ENCODE measurements at regions not wholly inside any gene's neighbourhood (a gene's known extent, or its start where the extent isn't known, plus 50 kb on each side); places are given as distances from the start of the nearest gene placed in this dataset.

DNA sequence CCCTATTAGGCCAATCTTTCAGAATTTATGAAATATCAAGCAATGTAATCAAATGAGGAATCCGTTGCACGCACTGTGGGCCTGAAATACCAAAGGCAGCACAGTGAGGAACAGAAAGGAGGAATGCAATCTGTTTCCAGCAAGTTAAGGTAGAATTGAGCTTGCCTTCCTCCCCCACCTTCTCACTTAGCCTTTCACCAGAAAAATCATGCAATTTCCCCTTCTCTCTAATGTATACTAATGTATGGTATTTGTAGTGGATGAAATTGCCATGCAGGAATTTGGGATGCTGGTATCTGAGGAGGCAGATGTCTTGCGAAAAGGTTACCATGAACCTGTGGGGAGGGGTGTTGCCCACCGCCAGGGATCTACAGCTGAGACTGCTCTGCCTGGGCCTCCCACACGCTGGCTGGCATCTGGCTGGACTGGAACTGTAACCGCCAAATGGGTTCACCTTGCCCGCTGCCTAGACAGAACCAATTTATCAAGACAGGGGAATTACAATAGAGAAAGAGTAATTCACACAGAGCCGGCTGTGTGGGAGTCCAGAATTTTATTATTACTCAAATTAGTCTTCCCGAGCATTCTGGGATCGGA, 222.4 kb upstream of the MYLIP start:
- Histone ChIP-seq H3K36me3 (ENCODE audit: control insufficient read depth, low read length) (no peaks in the 10 kb centered on the region), H4K20me1 (ENCODE audit: control insufficient read depth, insufficient read depth, low read depth, low read length) (no peaks in the 10 kb centered on the region), H3K27me3 (ENCODE audit: control insufficient read depth, low read length) (no peaks in the 10 kb centered on the region), H3F3A (ENCODE audit: control insufficient read depth, insufficient read depth) (peaks cover 3% of the 10 kb centered on the region; the same call in 1 of the 2 replicates), H3K4me1 (ENCODE audit: control insufficient read depth, low read length) (peaks cover 69% of the 10 kb centered on the region), H3K9me3 (ENCODE audit: control insufficient read depth, insufficient read depth, low read length) (no peaks in the 10 kb centered on the region), H3K79me2 (ENCODE audit: control insufficient read depth, low read length) (no peaks in the 10 kb centered on the region), H3K27ac (ENCODE audit: low read depth, low read length) (no peak overlapping the region), H3K4me2 (ENCODE audit: low read length) (no peak overlapping the region), H3K9me2 (replicated peaks; ENCODE audit: control insufficient read depth, low read length) (no peaks in the 10 kb centered on the region), H3K4me3 (ENCODE audit: low read length) (no peak overlapping the region)
- TF ChIP-seq EZH2phosphoT487 (IDR thresholded peaks at IDR 0.05; ENCODE audit: borderline replicate concordance, low read length), result no peak
- TF ChIP-seq, protein P1, sequence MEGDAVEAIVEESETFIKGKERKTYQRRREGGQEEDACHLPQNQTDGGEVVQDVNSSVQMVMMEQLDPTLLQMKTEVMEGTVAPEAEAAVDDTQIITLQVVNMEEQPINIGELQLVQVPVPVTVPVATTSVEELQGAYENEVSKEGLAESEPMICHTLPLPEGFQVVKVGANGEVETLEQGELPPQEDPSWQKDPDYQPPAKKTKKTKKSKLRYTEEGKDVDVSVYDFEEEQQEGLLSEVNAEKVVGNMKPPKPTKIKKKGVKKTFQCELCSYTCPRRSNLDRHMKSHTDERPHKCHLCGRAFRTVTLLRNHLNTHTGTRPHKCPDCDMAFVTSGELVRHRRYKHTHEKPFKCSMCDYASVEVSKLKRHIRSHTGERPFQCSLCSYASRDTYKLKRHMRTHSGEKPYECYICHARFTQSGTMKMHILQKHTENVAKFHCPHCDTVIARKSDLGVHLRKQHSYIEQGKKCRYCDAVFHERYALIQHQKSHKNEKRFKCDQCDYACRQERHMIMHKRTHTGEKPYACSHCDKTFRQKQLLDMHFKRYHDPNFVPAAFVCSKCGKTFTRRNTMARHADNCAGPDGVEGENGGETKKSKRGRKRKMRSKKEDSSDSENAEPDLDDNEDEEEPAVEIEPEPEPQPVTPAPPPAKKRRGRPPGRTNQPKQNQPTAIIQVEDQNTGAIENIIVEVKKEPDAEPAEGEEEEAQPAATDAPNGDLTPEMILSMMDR (IDR thresholded peaks at IDR 0.05; ENCODE audit: low read depth, low read length, poor library complexity, severe bottlenecking), result no peak

DNA sequence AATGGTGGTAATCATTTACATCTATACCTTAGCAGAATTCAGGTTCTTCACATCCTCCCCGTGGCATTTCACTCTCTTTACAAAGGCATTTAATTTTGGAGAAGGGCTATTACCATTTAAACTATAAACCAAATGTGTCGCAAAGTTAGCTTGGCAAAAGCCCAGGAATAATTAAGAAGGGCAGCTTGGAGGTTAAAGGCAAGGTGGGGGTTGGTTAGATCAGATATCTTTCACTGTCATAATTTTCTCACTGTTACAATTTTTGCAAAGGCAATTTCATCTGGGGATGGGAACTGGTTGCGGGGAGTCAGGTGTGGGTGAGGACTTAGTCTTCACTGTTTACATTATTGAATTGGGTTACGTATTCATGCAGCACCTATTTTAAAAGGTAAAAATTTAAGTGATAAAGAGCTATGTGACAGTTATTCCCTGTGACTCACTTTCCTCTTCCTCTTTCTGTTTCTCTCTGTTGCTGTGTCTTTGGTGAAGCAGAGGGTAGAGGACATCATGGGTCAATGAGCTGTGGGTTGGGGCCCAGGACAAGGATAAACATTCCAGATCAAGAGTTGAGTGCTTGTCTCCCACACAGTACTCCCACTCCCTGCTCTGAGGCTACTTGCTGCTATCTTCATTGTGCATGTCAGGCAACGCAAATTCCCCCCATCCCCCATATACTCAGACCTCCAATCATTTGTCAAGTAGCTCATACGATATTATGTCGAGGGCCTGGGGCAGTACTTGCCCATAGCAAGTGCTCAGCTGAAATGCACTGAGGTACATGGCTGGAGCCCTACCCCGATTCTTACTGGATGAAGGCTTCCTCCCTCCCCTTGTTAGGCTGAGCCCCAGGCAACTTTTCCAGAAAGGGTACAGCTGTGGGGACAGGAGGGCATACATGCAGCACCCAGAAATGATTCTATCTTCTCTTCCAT, 223.1 kb upstream of the MYLIP start:
- H3K9me3 ChIP-seq (ENCODE audit: control insufficient read depth, insufficient read depth, low read length), result no peaks in the 10 kb centered on the region
- H3K9me2 ChIP-seq (replicated peaks; ENCODE audit: control insufficient read depth, low read length), result no peaks in the 10 kb centered on the region
- H3F3A ChIP-seq (ENCODE audit: control insufficient read depth, insufficient read depth), result peaks cover 11% of the 10 kb centered on the region
- no peaks in the 10 kb centered on the region for H3K36me3 ChIP-seq (ENCODE audit: control insufficient read depth, low read length)
- peak overlapping the region; percentile 41 for H3K27ac ChIP-seq (ENCODE audit: low read depth, low read length)
- no peaks in the 10 kb centered on the region for H3K79me2 ChIP-seq (ENCODE audit: control insufficient read depth, low read length)
- TF ChIP-seq EZH2phosphoT487 (IDR thresholded peaks at IDR 0.05; ENCODE audit: borderline replicate concordance, low read length), result no peak
- TF ChIP-seq, protein P1 (IDR thresholded peaks at IDR 0.05; ENCODE audit: low read depth, low read length, poor library complexity, severe bottlenecking), result no peak
- no peaks in the 10 kb centered on the region for H4K20me1 ChIP-seq (ENCODE audit: control insufficient read depth, insufficient read depth, low read depth, low read length)
- no peaks in the 10 kb centered on the region for H3K27me3 ChIP-seq (ENCODE audit: control insufficient read depth, low read length)
- H3K4me2 ChIP-seq (ENCODE audit: low read length), result peak overlapping the region; percentile 37
- peaks cover 76% of the 10 kb centered on the region for H3K4me1 ChIP-seq (ENCODE audit: control insufficient read depth, low read length)
- peak overlapping the region; percentile 25 for H3K4me3 ChIP-seq (ENCODE audit: low read length)

- Histone ChIP-seq H3K27ac (ENCODE audit: low read depth, low read length) (peak overlapping the region; percentile 41), H3K4me3 (ENCODE audit: low read length) (peak overlapping the region; percentile 25), H4K20me1 (ENCODE audit: control insufficient read depth, insufficient read depth, low read depth, low read length) (no peaks in the 10 kb centered on the region), H3K9me3 (ENCODE audit: control insufficient read depth, insufficient read depth, low read length) (no peaks in the 10 kb centered on the region), H3K27me3 (ENCODE audit: control insufficient read depth, low read length) (no peaks in the 10 kb centered on the region), H3K9me2 (replicated peaks; ENCODE audit: control insufficient read depth, low read length) (no peaks in the 10 kb centered on the region), H3F3A (ENCODE audit: control insufficient read depth, insufficient read depth) (peaks cover 13% of the 10 kb centered on the region), H3K4me2 (ENCODE audit: low read length) (peak overlapping the region; percentile 37), H3K4me1 (ENCODE audit: control insufficient read depth, low read length) (peaks cover 80% of the 10 kb centered on the region), H3K36me3 (ENCODE audit: control insufficient read depth, low read length) (no peaks in the 10 kb centered on the region), H3K79me2 (ENCODE audit: control insufficient read depth, low read length) (no peaks in the 10 kb centered on the region)
- TF ChIP-seq EZH2phosphoT487 (IDR thresholded peaks at IDR 0.05; ENCODE audit: borderline replicate concordance, low read length), result no peak
- TF ChIP-seq, protein P1 (IDR thresholded peaks at IDR 0.05; ENCODE audit: low read depth, low read length, poor library complexity, severe bottlenecking), result no peak
Measured at GRCh38 chr6:15904651-15905376, 224.1 kb upstream of the MYLIP start.

Measured in DOHH2 (cell line).